Loucy (cell line): ENCODE measurements at regions not wholly inside any gene's neighbourhood (a gene's known extent, or its start where the extent isn't known, plus 50 kb on each side); places are given as distances from the start of the nearest gene placed in this dataset.

Experiments
- H2AFZ ChIP-seq: fragments of 200-600 bp; sonication (generic); 2 replicates; pipeline ENCODE4 v1.6.0; 2016; ENCODE audit warnings: antibody characterized with exemption, mild to moderate bottlenecking, low read length, moderate library complexity
- H3F3A ChIP-seq: fragments of 200-600 bp; 2 replicates; pipeline ENCODE4 v1.6.0; 2016; ENCODE audit warnings: antibody characterized with exemption, low read depth, mild to moderate bottlenecking
- H3K27me3 ChIP-seq: fragments of 200-600 bp; sonication (generic); 2 replicates; pipeline ENCODE4 v1.6.1; 2014; ENCODE audit warnings: low read length, mild to moderate bottlenecking; ENCODE audit not compliant: insufficient read depth, poor library complexity, severe bottlenecking
- H3K36me3 ChIP-seq: fragments of 200-600 bp; sonication (generic); 2 replicates; pipeline ENCODE4 v1.6.1; 2016; ENCODE audit warnings: low read length; ENCODE audit not compliant: insufficient read depth
- H3K4me1 ChIP-seq: fragments of 200-600 bp; sonication (generic); 2 replicates; pipeline ENCODE4 v1.5.1; 2014; ENCODE audit warnings: low read length, mild to moderate bottlenecking; ENCODE audit not compliant: insufficient read depth, poor library complexity, severe bottlenecking
- H3K4me2 ChIP-seq: fragments of 200-600 bp; sonication (generic); 2 replicates; pipeline ENCODE4 v1.6.0; 2014; ENCODE audit warnings: antibody characterized with exemption, low read length, low read depth, mild to moderate bottlenecking; ENCODE audit not compliant: poor library complexity, severe bottlenecking
- H3K4me3 ChIP-seq: fragments of 200-600 bp; sonication (generic); 2 replicates; pipeline ENCODE4 v1.5.1; 2014; ENCODE audit warnings: low read length, mild to moderate bottlenecking, mixed read lengths; ENCODE audit not compliant: poor library complexity, severe bottlenecking
- H3K79me2 ChIP-seq: fragments of 200-600 bp; sonication (generic); 2 replicates; pipeline ENCODE4 v1.6.1; 2014; ENCODE audit warnings: low read length; ENCODE audit not compliant: insufficient read depth
- H3K9ac ChIP-seq: fragments of 200-600 bp; sonication (generic); 2 replicates; pipeline ENCODE4 v1.6.0; 2014; ENCODE audit warnings: mild to moderate bottlenecking, low read depth, low read length, moderate library complexity; ENCODE audit not compliant: poor library complexity, severe bottlenecking
- H3K9me2 ChIP-seq: fragments of 200-600 bp; sonication (generic); replicated peaks from 2 replicates; pipeline ENCODE4 v1.6.1; 2016; ENCODE audit warnings: low read depth, low read length, mixed read lengths
- H3K9me3 ChIP-seq: fragments of 200-600 bp; sonication (generic); 2 replicates; pipeline ENCODE4 v1.6.1; 2014; ENCODE audit warnings: mild to moderate bottlenecking, antibody characterized with exemption, low read length, low read depth; ENCODE audit not compliant: insufficient read depth
- H4K20me1 ChIP-seq: fragments of 200-600 bp; sonication (generic); 2 replicates; pipeline ENCODE4 v1.6.0; 2014; ENCODE audit warnings: antibody characterized with exemption, low read length, mild to moderate bottlenecking; ENCODE audit not compliant: insufficient read depth, poor library complexity, severe bottlenecking
- EZH2phosphoT487 ChIP-seq: fragments of 200-600 bp; IDR thresholded peaks from 2 replicates; pipeline ENCODE4 v1.6.1; 2018; ENCODE audit warnings: antibody characterized with exemption, mild to moderate bottlenecking, moderate library complexity, borderline replicate concordance
- TF ChIP-seq, protein P1 (sequence below): fragments of 200-600 bp; sonication (generic); conservative IDR thresholded peaks from 2 replicates; pipeline ENCODE4 v1.5.1; 2014; ENCODE audit warnings: mild to moderate bottlenecking, antibody characterized with exemption, low read length

DNA sequence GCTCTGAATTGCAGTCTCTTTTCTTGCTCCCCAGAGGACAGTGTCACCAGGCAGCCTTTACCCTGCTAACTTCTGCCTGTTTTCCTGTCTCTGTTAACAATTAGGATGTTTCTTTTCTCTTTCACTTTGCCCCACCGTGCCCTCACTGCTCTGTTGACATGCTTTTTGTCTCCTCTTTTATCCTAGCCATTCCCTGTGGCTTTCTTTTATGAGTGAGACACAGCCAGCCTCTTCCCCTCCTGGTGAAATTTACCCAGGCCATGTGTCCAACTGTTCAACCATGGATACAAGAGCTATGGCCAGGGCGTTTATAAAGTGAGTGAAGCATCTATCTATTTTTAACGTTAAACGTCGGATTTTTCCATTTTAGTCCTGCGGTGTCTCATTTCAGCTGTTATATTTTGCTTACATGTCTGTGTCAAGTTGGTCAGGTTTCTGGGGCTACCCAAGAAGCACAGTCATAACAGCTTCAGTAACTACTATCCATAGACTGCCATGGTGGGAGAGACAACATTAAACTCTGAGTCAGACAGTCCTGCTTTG, 443.2 kb upstream of the AZI2 start:
- Histone ChIP-seq H3K4me3 (no peak overlapping the region), H3K9ac (peak overlapping the region; percentile 20), H3K36me3 (no peaks in the 10 kb centered on the region), H3K4me1 (peaks cover 8% of the 10 kb centered on the region), H2AFZ (peak overlapping the region; percentile 63; the same call in 1 of the 2 replicates), H3K79me2 (no peaks in the 10 kb centered on the region), H3K4me2 (peak overlapping the region; percentile 24), H3K9me2 (no peaks in the 10 kb centered on the region), H3F3A (no peaks in the 10 kb centered on the region), H4K20me1 (no peaks in the 10 kb centered on the region), H3K27me3 (no peaks in the 10 kb centered on the region), H3K9me3 (no peaks in the 10 kb centered on the region)
- TF ChIP-seq, protein P1, sequence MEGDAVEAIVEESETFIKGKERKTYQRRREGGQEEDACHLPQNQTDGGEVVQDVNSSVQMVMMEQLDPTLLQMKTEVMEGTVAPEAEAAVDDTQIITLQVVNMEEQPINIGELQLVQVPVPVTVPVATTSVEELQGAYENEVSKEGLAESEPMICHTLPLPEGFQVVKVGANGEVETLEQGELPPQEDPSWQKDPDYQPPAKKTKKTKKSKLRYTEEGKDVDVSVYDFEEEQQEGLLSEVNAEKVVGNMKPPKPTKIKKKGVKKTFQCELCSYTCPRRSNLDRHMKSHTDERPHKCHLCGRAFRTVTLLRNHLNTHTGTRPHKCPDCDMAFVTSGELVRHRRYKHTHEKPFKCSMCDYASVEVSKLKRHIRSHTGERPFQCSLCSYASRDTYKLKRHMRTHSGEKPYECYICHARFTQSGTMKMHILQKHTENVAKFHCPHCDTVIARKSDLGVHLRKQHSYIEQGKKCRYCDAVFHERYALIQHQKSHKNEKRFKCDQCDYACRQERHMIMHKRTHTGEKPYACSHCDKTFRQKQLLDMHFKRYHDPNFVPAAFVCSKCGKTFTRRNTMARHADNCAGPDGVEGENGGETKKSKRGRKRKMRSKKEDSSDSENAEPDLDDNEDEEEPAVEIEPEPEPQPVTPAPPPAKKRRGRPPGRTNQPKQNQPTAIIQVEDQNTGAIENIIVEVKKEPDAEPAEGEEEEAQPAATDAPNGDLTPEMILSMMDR, result no peak
- TF ChIP-seq EZH2phosphoT487, result no peak

DNA sequence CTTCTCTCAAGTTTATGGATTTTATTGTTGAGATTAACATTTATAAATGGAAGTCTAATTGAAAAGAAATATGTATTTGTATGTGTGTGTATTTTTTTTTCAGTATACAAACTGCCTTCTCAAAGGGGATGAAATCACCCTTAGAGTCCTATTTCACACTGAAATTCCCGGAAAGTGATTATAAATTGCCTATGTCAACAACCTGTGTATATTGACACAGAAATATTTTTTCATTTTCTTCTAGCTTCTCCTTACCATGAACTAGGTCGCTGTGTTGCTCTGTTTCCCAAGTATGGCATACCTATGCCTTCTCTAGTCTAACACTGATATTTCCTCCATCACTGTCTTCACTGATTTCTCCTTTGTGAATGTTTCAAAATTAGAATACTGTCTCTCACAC, 444.0 kb upstream of the AZI2 start:
- no peaks in the 10 kb centered on the region for H3F3A ChIP-seq
- H4K20me1 ChIP-seq, result no peaks in the 10 kb centered on the region
- no peaks in the 10 kb centered on the region for H3K9me2 ChIP-seq
- H3K4me3 ChIP-seq, result no peak overlapping the region
- H3K79me2 ChIP-seq, result no peaks in the 10 kb centered on the region
- no peak overlapping the region for H2AFZ ChIP-seq
- H3K4me2 ChIP-seq, result no peak overlapping the region
- no peaks in the 10 kb centered on the region for H3K9me3 ChIP-seq
- H3K36me3 ChIP-seq, result no peaks in the 10 kb centered on the region
- TF ChIP-seq EZH2phosphoT487, result no peak
- TF ChIP-seq, protein P1, result no peak
- H3K9ac ChIP-seq, result no peak overlapping the region
- peaks cover 8% of the 10 kb centered on the region for H3K4me1 ChIP-seq
- H3K27me3 ChIP-seq, result no peaks in the 10 kb centered on the region

DNA sequence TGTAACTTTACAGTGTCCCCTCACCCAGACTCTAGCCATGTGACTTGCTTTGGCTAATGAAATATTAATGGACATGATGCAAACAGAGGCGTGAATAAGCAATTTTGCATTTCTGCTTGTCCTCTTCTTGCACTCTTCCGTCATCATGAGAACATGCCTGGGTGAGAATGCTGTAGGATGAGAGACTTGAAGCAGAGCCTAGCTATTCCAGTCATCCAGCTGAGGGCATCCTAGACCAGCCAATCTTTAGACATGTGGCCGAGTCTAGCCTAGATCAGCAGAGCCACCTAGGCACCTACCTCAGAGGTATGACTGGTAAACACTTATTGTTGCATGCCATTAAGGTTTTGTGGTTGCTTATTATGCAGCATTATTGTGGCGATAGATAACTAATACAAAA, 450.5 kb upstream of the AZI2 start:
- no peaks in the 10 kb centered on the region for H3K27me3 ChIP-seq
- H2AFZ ChIP-seq, result no peak overlapping the region
- no peak overlapping the region for H3K4me3 ChIP-seq
- no peak overlapping the region for H3K4me2 ChIP-seq
- H3K9me2 ChIP-seq, result no peaks in the 10 kb centered on the region
- no peaks in the 10 kb centered on the region for H3K36me3 ChIP-seq
- H3K4me1 ChIP-seq, result peaks cover 8% of the 10 kb centered on the region
- no peak for TF ChIP-seq EZH2phosphoT487
- TF ChIP-seq, protein P1, result peak; percentile 43
- H3K9ac ChIP-seq, result no peak overlapping the region
- H4K20me1 ChIP-seq, result no peaks in the 10 kb centered on the region
- no peaks in the 10 kb centered on the region for H3K79me2 ChIP-seq
- no peaks in the 10 kb centered on the region for H3K9me3 ChIP-seq
- no peaks in the 10 kb centered on the region for H3F3A ChIP-seq
